ENCODE measurements at regions not wholly inside any gene's neighbourhood (a gene's known extent, or its start where the extent isn't known, plus 50 kb on each side); places are given as distances from the start of the nearest gene placed in this dataset.

DNA sequence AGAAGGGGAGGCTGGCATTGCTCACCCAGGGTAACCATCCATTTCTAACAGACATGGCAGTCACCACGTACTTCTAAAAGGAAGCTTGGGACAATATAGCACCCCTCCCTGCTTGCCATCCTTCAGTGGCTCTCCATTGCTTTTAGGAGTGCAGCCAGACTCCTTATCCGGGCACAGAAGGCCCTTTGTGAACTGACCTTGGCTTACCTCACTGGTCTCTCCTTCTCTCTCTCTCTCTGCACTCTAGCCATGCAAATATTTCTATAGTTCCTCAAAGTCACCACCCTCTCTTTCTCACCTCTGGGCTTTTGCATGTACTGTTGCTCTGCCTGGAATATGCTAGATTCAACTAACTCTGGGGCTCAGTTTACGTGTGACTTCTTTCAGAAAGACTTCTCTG is 301.1 kb downstream of the SHQ1 start:
- no peaks in the 10 kb centered on the region for H3K36me3 ChIP-seq
- no peaks in the 10 kb centered on the region for H3K9me3 ChIP-seq (replicated peaks)
- no peak overlapping the region for H3K27ac ChIP-seq (replicated peaks)
- H3K4me1 ChIP-seq, result no peaks in the 10 kb centered on the region
- TF ChIP-seq, protein P1, sequence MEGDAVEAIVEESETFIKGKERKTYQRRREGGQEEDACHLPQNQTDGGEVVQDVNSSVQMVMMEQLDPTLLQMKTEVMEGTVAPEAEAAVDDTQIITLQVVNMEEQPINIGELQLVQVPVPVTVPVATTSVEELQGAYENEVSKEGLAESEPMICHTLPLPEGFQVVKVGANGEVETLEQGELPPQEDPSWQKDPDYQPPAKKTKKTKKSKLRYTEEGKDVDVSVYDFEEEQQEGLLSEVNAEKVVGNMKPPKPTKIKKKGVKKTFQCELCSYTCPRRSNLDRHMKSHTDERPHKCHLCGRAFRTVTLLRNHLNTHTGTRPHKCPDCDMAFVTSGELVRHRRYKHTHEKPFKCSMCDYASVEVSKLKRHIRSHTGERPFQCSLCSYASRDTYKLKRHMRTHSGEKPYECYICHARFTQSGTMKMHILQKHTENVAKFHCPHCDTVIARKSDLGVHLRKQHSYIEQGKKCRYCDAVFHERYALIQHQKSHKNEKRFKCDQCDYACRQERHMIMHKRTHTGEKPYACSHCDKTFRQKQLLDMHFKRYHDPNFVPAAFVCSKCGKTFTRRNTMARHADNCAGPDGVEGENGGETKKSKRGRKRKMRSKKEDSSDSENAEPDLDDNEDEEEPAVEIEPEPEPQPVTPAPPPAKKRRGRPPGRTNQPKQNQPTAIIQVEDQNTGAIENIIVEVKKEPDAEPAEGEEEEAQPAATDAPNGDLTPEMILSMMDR (IDR thresholded peaks at IDR 0.05; ENCODE audit: borderline replicate concordance), result no peak
- H3K4me3 ChIP-seq, result no peak overlapping the region
- intact Hi-C loops (cut with micrococcal nuclease), result no loop called here
- no peak for DNase-seq
- no peaks in the 10 kb centered on the region for H3K27me3 ChIP-seq (ENCODE audit: low read depth)

DNA sequence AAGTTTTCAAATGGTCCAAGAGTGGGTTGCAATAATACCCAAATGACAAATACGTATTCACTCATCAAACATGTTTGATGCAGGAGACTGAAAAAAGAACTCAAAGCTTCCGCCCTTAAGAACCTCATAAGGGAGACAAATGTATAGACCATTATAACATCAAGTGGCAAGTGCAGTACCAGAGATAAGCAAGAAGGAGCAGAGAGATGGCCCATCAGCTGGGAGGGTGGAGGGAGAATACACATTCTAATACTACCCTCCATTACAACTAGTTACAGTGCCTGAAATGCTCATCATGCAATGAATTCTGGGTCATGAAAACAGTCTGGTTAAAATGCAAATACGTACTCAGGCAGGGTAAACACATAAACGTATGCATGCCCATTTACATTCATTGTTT is 304.0 kb downstream of the SHQ1 start:
- H3K36me3 ChIP-seq, result no peaks in the 10 kb centered on the region
- intact Hi-C loops (cut with micrococcal nuclease), result no loop called here
- no peaks in the 10 kb centered on the region for H3K27me3 ChIP-seq (ENCODE audit: low read depth)
- DNase-seq, result no peak
- H3K4me3 ChIP-seq, result no peak overlapping the region
- H3K9me3 ChIP-seq (replicated peaks), result no peaks in the 10 kb centered on the region
- no peaks in the 10 kb centered on the region for H3K4me1 ChIP-seq
- no peak overlapping the region for H3K27ac ChIP-seq (replicated peaks)
- TF ChIP-seq, protein P1 (IDR thresholded peaks at IDR 0.05; ENCODE audit: borderline replicate concordance), result no peak

DNA sequence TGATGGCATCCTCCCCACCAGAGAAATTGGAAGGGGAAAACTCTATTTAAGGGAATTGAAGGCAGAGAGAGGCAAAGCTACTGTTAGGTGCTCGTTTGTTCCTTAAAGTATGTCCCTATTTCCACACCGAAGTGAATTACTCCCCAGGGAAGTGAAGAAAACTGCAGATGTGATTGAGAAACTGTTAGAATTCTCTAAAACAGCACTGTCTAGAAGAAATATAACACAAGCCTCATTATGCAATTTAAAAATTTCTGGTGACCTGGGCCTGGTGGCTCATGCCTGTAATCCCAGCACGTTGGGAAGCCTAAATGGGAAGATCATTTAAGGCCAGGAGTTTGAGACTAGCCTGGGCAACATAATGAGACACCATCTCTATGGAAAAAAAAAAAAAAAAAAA is 305.0 kb downstream of the SHQ1 start:
- Histone ChIP-seq H3K9me3 (replicated peaks) (no peaks in the 10 kb centered on the region), H3K36me3 (no peaks in the 10 kb centered on the region), H3K27ac (replicated peaks) (no peak overlapping the region), H3K4me1 (no peaks in the 10 kb centered on the region), H3K4me3 (no peak overlapping the region), H3K27me3 (ENCODE audit: low read depth) (no peaks in the 10 kb centered on the region)
- no peak for DNase-seq
- intact Hi-C loops (cut with micrococcal nuclease), result no loop called here
- TF ChIP-seq, protein P1 (IDR thresholded peaks at IDR 0.05; ENCODE audit: borderline replicate concordance), result no peak

DNA sequence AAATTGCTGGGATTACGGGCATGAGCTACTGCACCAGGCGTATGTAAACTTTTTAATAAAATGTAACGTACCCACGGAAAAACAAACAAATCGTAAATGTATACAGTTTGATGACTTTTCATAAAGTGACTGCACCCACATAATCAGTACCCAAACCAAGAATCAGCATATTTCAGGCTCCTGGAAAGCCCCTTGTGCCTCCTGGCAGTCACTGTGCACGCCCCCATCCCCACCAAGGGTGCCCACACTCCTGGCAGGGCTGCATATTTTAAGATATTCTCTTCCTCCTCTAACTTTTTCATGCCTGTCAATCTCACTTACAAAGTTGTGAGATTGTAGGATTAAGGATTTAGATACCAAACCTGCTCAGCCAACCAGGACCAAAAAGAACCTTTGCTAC is 305.5 kb downstream of the SHQ1 start:
- Histone ChIP-seq H3K27me3 (ENCODE audit: low read depth) (no peaks in the 10 kb centered on the region), H3K36me3 (no peaks in the 10 kb centered on the region), H3K27ac (replicated peaks) (no peak overlapping the region), H3K4me3 (no peak overlapping the region), H3K4me1 (no peaks in the 10 kb centered on the region), H3K9me3 (replicated peaks) (no peaks in the 10 kb centered on the region)
- TF ChIP-seq, protein P1 (IDR thresholded peaks at IDR 0.05; ENCODE audit: borderline replicate concordance), result no peak
- intact Hi-C loops (cut with micrococcal nuclease), result no loop called here
- DNase-seq, result no peak

DNA sequence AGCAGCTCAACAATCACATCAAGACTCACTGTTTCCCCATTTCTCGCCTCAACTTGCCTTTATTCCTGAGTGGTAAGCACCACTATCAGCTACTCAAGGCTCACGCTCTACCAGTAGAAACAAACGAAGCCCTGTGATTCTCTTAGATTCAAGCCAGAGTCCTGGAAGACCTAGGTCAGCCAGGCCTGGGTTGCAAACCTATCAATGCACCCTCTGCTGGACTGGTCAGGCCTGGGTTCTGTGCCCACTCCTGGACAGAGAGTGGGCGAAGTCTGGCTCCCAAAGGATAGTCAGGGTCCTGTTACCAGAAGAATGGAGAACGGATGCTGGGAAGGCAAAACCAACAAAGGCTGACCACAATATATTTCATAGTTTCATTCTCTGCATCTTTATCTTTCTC is 308.4 kb downstream of the SHQ1 start:
- no peaks in the 10 kb centered on the region for H3K27me3 ChIP-seq (ENCODE audit: low read depth)
- H3K36me3 ChIP-seq, result no peaks in the 10 kb centered on the region
- intact Hi-C loops (cut with micrococcal nuclease), result no loop called here
- H3K9me3 ChIP-seq (replicated peaks), result no peaks in the 10 kb centered on the region
- TF ChIP-seq, protein P1 (IDR thresholded peaks at IDR 0.05; ENCODE audit: borderline replicate concordance), result no peak
- H3K4me3 ChIP-seq, result no peak overlapping the region
- H3K4me1 ChIP-seq, result no peaks in the 10 kb centered on the region
- no peak for DNase-seq
- no peak overlapping the region for H3K27ac ChIP-seq (replicated peaks)
